EH (cell line): ENCODE measurements at regions not wholly inside any gene's neighbourhood (a gene's known extent, or its start where the extent isn't known, plus 50 kb on each side); places are given as distances from the start of the nearest gene placed in this dataset.

Source experiments
- DNase-seq: peaks from one replicate; pipeline ENCODE4 v3.0.0-alpha.2; 2015; ENCODE audit warnings: low read depth

GRCh38 chr9:115401756-115402327 is 283.9 kb upstream of the TNC start:
- no peak for DNase-seq

GRCh38 chr9:115403753-115404152 is 285.8 kb upstream of the TNC start:
- no peak for DNase-seq

- DNase-seq: no peak
These were observed 286.4 kb upstream of the TNC start for GRCh38 chr9:115404311-115404710.

- DNase-seq: peak; percentile 73
These were observed 293.6 kb upstream of the TNC start for GRCh38 chr9:115411516-115411915.

- DNase-seq: peak; percentile 91
These were observed 294.1 kb upstream of the TNC start for GRCh38 chr9:115411993-115412452.

GRCh38 chr9:115412656-115413055 is 294.7 kb upstream of the TNC start:
- no peak for DNase-seq

- no peak for DNase-seq
These were observed 295.3 kb upstream of the TNC start for GRCh38 chr9:115413304-115413703.

GRCh38 chr9:115413766-115414382 is 295.9 kb upstream of the TNC start:
- DNase-seq: no peak

- DNase-seq: no peak
These were observed 296.6 kb upstream of the TNC start for GRCh38 chr9:115414561-115414960.

GRCh38 chr9:115415450-115415849 is 297.5 kb upstream of the TNC start:
- DNase-seq: no peak

- DNase-seq: no peak
These were observed 298.3 kb upstream of the TNC start for GRCh38 chr9:115416299-115416698.

- DNase-seq: peak; percentile 66
These were observed 300.2 kb upstream of the TNC start for GRCh38 chr9:115418181-115418580.

GRCh38 chr9:115422932-115423440 is 305.0 kb upstream of the TNC start:
- DNase-seq: no peak

GRCh38 chr9:115423646-115424045 is 305.7 kb upstream of the TNC start:
- no peak for DNase-seq

- no peak for DNase-seq
These were observed 307.6 kb upstream of the TNC start for GRCh38 chr9:115425601-115426000.

GRCh38 chr9:115437418-115437817 is 319.5 kb upstream of the TNC start:
- DNase-seq: no peak

GRCh38 chr9:115439641-115440040 is 321.7 kb upstream of the TNC start:
- no peak for DNase-seq

- peak; percentile 29 for DNase-seq
These were observed 324.1 kb upstream of the TNC start for GRCh38 chr9:115442054-115442453.

GRCh38 chr9:115443890-115444289 is 325.9 kb upstream of the TNC start:
- DNase-seq: no peak

- DNase-seq: no peak
These were observed 327.0 kb upstream of the TNC start for GRCh38 chr9:115444959-115445358.

GRCh38 chr9:115445655-115446054 is 327.7 kb upstream of the TNC start:
- no peak for DNase-seq

GRCh38 chr9:115456515-115456914 is 338.6 kb upstream of the TNC start:
- DNase-seq: peak; percentile 30

- DNase-seq: no peak
These were observed 343.3 kb upstream of the TNC start for GRCh38 chr9:115461280-115461679.

GRCh38 chr9:115462623-115463022 is 344.7 kb upstream of the TNC start:
- no peak for DNase-seq
